A549 (cell line): ENCODE measurements at regions not wholly inside any gene's neighbourhood (a gene's known extent, or its start where the extent isn't known, plus 50 kb on each side); places are given as distances from the start of the nearest gene placed in this dataset.

Experiments used
- BHLHE40 ChIP-seq: IDR thresholded peaks from 2 replicates; pipeline ENCODE4 v1.6.1; 2012; ENCODE audit warnings: low read depth, low read length, inconsistent platforms
- CBX8 ChIP-seq: fragments of 200-600 bp; sonication (generic); IDR thresholded peaks from 2 replicates; pipeline ENCODE4 v1.6.1; 2016
- CHD4 ChIP-seq: fragments of 200-600 bp; sonication (generic); IDR thresholded peaks from 2 replicates; pipeline ENCODE4 v1.6.1; 2016; ENCODE audit warnings: antibody characterized with exemption, mild to moderate bottlenecking, borderline replicate concordance
- CTCF ChIP-seq: fragments of >200 bp; sonication (Bioruptor Twin); formaldehyde crosslinking; IDR thresholded peaks from 3 replicates; pipeline ENCODE4 v1.5.1; 2016
- FOXS1 ChIP-seq: fragments of 250-450 bp; sonication (Bioruptor Pico); IDR thresholded peaks from 2 replicates; pipeline ENCODE4 v1.5.0; 2020; ENCODE audit warnings: mild to moderate bottlenecking, moderate library complexity
- HDAC2 ChIP-seq: fragments of 200-600 bp; sonication (generic); IDR thresholded peaks from 2 replicates; pipeline ENCODE4 v1.6.1; 2016
- JUN ChIP-seq, 2 experiments: fragments of >200 bp; sonication (Bioruptor Twin); formaldehyde crosslinking; IDR thresholded peaks; 2 replicates in 1 of 2; 3 replicates in 1 of 2; pipeline ENCODE4 v1.6.1; 2016 to 2017
- MYC ChIP-seq: IDR thresholded peaks from 2 replicates; pipeline ENCODE4 v1.6.1; 2012; ENCODE audit warnings: mild to moderate bottlenecking, inconsistent platforms, low read length, improper control_type of control experiment, borderline replicate concordance
- PHF8 ChIP-seq: fragments of 200-600 bp; sonication (generic); IDR thresholded peaks from 2 replicates; pipeline ENCODE4 v1.6.1; 2016; ENCODE audit warnings: low read depth, mild to moderate bottlenecking, antibody characterized with exemption, moderate library complexity, borderline replicate concordance
- RAD21 ChIP-seq, 2 experiments: fragments of >200 bp in 1 of 2; sonication (Bioruptor Twin) in 1 of 2; formaldehyde crosslinking in 1 of 2; IDR thresholded peaks in 1 of 2; conservative IDR thresholded peaks in 1 of 2; 2 replicates in 1 of 2; 3 replicates in 1 of 2; pipeline ENCODE4 v1.6.1; 2012 to 2018; ENCODE audit warnings: inconsistent platforms in 1 of 2
- RARB ChIP-seq: fragments of 250-450 bp; sonication (Bioruptor Pico); IDR thresholded peaks from 2 replicates; pipeline ENCODE4 v1.8.0; 2021; ENCODE audit warnings: mild to moderate bottlenecking, moderate library complexity
- RFX5 ChIP-seq: fragments of 450-650 bp; IDR thresholded peaks from 2 replicates; pipeline ENCODE4 v1.7.1; 2014; ENCODE audit warnings: antibody characterized with exemption, mild to moderate bottlenecking, moderate library complexity
- SREBF2 ChIP-seq: fragments of 450-650 bp; IDR thresholded peaks from 2 replicates; pipeline ENCODE4 v1.6.1; 2014; ENCODE audit warnings: mild to moderate bottlenecking, moderate library complexity
- ZFP36 ChIP-seq: fragments of 450-650 bp; IDR thresholded peaks from 2 replicates; pipeline ENCODE4 v1.6.1; 2014; ENCODE audit warnings: borderline replicate concordance; ENCODE audit not compliant: partially characterized antibody

- no peak for TF ChIP-seq CBX8
- no peak for TF ChIP-seq HDAC2
- TF ChIP-seq JUN (IDR thresholded peaks at IDR 0.05), result no peak
- no peak for TF ChIP-seq RAD21 (conservative IDR thresholded peaks at IDR 0.05 in 1 of 2, IDR thresholded peaks at IDR 0.05 in 1 of 2)
- no peak for TF ChIP-seq CHD4
- TF ChIP-seq ZFP36, result no peak
- no peak for TF ChIP-seq CTCF
- TF ChIP-seq PHF8, result no peak
- TF ChIP-seq RARB (CRISPR knock-in tag), result no peak
- no peak for TF ChIP-seq FOXS1 (CRISPR knock-in tag)
- TF ChIP-seq RFX5, result no peak
- no peak for TF ChIP-seq MYC
- no peak for TF ChIP-seq SREBF2
- no peak for TF ChIP-seq BHLHE40
These were observed 79.1 kb upstream of the GRIK3 start for GRCh38 chr1:37113285-37113997.
